Bone marrow (tissue), 2 donors: ENCODE measurements at regions not wholly inside any gene's neighbourhood (a gene's known extent, or its start where the extent isn't known, plus 50 kb on each side); places are given as distances from the start of the nearest gene placed in this dataset.

Experiments used
- DNase-seq, 2 donors: peaks; one replicate each; lab custom pipeline; 2025; lab: John Stamatoyannopoulos, UW

DNA sequence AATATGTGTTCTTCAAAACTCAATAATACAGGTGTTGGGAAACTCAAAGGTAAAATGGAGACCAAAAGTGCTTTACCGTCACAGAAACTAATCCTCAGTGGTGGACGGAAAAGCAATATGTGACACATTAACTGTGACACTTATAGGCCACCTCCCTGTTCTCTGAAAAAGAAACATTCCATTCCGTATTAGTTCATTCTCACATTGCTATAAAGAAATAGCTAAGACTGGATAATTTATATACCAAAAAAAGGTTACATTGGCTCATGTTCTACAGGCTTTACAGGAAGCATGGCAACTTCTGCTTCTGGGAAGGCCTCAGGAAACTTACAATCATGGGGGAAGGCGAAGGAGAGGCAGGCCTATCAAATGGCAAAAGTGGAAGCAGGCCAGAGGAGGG is 435.3 kb upstream of the HTR2A start:
- DNase-seq = no peak

DNA sequence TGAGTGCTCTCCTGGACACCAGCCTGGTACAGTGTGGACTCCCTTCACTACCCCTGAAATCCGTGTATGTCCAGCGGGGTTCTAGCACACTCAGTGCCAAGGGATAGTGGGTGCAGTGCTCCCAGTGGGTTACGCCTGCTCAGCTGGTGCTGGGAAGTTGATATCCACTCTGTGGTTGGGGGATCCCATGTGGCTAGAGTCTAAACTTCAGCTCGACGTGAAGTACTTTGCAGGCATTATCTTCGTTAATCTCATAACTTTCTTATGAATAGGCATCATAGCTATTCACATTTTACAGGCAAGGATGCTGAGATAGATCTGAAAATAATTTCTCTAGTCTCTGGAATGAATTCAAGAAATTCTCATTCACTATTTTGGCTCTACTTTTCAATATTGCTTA is 433.2 kb upstream of the HTR2A start:
- no peak for DNase-seq

DNA sequence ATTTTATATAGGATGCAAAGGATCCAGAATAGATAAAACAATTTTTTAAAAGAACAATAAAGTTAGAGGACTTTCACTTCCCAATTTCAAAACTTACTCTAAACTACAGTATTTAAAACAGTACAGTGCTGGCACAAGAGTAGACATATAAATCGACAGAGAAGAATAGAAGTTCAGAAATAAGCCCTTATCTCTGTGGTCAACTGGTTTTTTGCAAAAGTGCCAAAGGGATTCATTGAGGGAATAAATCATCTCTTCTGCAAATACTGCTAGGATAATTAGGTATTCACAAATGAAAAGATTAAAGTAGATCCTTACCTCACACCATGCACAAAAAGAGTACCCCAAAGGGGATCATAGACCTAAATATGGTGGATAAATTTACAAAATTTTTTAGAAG is 431.0 kb upstream of the HTR2A start:
- no peak for DNase-seq

DNA sequence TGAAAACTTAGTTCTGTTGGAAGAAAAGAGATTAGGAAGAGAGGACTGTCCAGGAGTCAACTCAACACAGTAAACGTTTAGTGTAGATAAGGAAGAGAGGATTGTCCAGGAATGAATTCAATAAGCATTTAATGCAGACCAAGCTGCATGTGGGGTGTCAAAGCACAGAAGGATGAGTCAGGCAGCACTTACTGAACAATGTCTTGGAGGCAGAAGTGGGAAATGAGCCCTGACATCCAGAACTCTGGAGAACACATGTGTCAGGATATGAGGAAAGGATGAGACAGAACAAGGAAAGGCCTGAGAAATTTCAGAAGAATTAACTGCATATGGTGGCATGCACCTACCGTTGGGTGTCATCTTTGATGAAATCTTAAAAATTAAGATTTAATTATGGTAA is 429.2 kb upstream of the HTR2A start:
- no peak for DNase-seq

DNA sequence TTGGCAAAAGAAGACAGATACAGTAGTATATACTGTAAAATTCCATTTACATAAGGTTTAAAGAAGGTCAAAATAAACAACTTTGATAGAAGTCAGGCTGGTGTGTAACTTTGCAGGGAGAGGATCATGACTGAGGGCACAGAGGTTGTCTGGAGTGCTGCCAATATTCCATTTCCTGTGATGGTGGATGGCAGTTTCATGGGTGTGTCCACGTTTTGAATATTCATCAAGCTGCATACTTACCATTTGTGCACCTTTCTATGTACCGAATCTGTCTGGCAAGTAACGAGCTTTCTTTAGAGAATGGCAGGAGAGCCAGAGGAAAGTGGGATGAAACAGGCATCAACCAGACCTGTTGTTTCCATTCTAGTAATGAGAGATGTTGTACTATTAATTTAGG is 420.5 kb upstream of the HTR2A start:
- DNase-seq = no peak

DNA sequence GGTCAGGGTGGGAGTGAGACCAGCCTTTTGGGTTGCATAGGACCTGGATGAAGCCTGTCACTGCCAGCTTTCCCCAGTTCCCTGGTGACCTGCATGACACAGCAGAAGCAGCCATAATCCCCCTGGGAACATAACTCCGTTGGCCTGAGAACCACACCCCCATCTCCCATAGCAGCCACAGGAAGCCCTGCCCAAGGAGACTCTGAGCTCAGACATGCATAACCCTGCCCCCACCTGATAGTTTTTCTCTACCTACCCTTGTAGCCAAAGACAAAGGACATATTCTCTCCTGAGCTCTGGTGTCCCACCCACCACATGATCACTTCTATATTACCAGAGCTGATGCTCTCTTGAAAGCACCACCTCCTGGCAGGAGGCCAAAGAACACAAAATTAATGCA is 413.5 kb upstream of the HTR2A start:
- DNase-seq = no peak

DNA sequence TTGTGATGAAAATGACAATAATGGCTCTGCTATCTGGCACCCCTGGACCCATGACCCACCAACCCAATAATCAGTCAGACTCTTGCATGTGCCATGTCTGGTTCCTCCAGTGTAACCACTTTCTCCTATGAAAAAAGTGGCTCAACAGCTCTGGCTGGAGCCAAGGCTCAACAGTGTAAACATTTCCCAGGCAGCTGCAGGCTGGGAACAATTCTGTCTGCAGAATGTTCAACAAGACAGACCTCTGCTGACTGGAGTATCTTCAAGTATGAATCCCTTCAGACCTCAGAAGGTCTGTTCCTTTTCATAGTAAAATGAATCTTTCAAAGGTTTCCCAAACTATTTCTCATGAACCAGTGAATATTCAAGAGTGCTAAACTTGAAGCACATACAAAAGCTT is 410.1 kb upstream of the HTR2A start:
- DNase-seq = no peak

DNA sequence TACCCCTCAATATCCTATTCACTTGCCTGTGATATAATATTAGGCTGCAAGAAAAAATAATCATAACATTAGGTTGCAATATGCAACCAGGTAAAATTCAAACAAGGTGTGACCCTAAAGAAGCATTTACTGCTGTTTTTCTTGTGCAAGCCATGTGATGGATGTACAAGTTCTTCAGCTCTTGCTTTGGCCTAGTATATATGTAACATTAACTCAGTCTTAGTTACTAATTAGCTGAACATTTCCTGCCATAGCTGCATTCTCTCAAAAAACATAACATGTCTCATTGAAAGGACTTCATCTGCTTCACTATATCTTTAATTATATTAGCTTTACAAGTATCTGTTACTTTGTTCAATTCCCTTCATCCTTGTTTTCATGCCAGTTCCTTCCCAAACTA is 406.8 kb upstream of the HTR2A start:
- DNase-seq = no peak

DNA sequence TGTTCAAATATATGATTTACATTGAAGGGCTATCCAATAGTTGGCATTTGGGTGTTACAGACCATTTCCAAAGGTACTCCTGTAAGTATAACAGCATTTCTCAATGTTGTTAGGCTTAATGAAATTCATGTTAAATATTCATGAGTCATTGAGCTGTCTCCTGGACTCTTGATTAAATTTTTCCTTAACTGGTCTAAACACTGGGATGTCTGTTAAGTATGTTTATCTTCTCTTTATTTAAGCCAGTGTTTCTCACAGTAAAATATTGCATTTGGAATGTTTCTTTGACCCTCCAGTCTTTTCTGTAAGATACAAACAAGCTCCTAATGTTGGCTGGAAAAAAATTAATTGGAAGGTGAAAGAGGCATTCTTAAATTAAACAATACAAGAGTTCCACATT is 402.5 kb upstream of the HTR2A start:
- no peak for DNase-seq

DNA sequence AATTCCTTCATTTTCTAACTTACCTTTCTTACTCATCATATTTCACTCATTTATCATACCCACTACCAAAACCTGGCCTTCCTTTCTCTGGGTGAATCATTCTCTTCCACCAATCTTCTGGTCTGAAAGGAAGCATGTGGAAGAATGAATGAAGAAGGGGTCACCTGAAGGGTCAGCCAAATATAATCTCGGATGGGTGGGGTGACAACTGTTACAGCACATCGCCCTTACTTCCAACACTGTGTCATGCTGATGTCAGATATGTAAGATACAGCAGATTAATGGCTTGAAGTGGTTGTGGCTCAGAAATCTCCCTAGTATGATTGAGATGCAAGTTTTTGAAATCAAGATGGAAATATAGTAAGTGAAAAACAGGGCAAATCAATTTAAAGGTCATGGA is 401.7 kb upstream of the HTR2A start:
- no peak for DNase-seq

DNA sequence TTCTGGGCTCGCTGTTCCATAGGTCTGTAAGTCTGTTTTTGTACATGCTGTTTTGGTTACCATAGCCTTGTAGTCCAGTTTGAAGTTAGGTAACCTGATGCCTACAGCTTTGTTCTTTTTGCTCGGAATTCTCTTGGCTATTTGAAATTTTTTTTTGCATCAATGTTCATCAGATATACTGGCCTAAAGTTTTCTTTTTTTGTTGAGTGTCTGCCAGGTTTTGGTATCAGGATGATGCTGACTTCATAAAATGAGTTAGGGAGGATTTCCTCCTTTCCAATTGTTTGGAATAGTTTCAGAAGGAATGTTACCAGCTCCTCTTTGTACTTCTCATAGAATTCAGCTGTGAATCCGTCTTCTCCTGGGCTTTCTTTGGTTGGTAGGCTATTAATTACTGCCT is 397.8 kb upstream of the HTR2A start:
- DNase-seq = no peak

DNA sequence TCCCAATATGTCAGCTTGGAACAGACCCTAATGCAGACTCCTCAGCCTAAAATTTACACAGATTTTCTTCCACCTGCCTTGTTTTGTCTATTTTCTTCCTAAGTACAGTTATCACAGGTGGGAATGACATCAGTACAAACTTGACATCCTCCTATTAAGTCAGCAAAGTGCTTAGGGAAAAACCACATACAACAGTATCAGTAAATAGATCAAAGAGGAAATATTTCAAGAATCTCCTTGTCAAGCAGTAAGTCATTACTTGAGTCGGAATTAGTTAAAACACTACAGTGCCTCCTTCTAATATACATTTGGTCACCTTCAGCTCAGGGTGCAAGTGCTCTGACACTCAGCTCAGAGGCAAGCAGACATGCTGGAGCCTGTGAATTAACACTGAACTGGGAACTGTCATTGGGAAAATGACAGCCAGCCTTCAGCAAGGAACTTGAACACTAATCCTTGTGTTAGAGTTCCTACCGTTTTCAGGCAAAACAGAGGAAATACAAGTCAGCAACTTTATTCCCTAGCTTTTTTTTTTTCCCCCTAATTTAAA is 394.3 kb upstream of the HTR2A start:
- DNase-seq = no peak

DNA sequence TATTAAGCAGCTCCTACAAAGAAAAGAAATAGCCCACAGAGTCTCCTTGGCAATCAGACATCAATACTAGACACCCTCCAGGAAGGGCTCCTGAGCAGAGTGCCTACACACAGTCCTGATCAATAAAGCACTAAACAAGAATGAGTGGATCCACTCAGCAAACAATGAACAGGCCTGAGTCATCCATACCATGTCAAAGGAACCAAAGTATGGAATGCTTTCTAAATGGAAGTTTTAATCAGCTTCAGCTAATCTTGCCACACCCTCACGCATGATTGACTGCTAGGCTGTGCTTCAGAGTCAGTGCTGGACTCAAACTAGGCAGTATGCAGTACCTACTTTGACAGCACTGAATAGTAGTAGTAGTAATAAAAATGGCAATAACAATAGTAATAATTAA is 392.7 kb upstream of the HTR2A start:
- no peak for DNase-seq

DNA sequence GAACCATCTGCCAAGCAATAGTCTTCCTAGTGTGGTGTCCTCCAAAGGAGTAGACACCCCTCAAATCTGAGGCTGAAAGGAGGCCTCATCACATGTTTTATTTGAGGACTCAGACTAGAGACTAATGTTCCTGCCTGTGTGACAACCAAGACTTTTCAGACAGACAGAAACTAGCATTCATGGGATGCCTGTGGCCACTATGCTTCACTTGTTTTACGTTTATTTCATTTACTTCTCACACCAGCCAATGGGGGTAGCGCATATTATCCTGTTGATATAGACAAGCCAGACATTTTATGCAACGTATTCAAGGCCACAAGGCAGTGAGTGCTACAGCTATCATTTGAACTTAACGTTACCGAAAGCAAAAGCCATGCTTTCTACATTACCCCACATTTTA is 391.7 kb upstream of the HTR2A start:
- DNase-seq = no peak

DNA sequence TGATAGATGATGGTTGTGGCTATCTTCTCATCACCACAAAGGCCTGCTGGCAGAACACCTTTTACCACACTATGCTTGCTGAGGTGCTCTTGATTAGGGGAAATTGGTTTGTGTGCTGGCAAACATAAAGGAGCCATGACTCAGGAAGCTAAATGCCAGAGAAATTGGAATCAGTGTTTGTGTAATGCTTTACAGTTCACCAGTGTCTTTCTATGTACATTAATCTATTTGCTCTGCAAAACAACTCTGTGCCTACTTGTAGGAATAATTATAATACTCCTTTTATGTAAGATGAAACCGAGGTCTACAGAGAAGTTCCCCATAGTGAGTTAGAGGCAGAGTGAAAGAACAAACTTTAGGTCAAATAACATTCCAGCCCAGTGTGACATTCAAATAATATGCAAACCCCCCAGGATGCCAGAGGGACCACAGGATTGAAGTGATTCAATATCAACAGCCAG is 390.5 kb upstream of the HTR2A start:
- DNase-seq = no peak

DNA sequence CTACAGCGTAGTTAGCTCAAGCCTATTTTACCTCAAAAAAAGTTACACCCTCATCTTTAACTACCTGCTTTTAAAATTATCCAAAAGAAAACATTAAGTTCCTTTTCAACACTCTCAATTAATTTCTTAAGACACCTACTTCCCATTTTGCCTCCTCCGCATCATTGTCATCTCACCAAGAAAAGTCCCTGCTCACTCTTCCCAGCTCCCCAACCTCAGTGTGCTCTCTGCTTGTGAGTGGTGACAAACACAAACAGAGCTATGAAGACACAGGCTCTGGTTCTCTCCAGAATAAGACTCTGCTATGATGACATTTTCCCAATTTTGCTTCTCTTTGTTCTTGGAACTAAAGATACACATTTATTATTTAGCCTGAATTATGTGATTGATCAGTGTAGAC is 385.1 kb upstream of the HTR2A start:
- DNase-seq = no peak

DNA sequence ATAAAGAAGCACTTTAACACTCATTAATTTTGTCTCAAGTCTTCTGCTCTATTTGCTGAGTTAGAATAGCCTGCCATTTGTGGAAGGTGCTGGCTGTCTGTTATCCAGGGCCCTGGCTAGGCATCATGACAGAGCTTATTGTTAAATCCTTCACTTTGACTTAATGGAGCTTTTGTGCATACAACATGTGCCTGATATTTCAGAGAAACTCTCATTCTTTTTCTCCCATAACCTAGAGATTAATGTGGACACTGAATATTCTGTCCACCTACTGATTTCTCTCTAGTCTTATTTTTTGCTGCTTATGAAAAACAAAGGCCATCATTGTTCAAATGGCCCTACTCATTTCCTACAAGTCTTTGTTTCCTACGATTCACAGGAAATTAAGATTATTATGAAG is 383.1 kb upstream of the HTR2A start:
- no peak for DNase-seq

DNA sequence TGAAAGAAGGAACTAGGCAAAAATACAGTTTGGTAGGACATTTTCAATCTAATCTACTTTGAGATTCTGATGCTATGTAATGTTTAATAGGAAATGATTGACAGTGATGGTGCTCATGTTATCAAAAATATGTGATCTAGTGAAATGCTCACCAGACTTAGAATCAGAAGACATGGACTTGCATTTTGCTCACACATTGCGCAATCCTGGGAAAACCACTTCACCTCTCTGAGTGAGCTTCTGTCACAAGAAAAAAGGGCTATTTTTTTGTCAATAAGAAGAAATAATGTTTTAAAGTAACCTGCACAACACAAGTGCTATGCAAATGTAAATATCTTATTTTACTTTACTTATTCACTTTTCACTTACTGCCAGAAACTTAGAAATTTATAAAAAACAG is 380.9 kb upstream of the HTR2A start:
- DNase-seq = no peak

DNA sequence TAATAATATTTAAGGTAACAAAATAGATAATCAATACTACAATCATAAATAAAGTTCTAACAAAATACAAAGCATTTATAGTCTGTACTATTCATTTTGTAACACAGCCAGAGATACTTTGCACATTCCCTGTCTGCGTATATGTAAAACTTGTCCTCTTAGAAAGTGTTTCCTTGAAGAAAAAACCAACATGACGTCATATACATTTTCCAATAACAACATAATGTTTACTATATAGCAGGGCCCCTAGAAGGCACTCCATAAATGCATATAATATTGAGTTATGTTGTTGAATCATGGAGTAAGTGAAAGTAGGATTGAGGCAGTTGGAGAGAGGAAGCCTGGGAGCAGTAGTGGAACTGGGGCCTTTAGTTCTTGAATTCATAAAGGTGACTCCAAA is 371.4 kb upstream of the HTR2A start:
- no peak for DNase-seq

DNA sequence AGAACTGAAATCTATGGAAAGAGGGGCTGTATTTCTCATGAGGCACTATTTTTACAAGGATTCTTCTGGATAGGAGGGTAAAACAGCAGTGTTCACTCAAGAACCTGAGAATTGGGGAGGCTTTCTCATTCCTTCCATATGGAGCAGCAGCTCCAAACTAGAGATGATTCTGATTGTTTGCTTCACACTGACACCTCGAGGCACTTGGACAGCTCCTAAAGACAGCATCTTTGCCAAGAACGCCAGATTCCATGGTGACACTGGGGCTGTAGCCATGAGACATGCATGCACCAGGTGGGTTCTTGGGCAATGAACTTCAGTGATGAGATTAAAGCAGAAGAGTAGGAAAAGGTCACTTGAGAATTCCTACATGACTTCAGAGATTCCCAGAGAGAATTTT is 361.5 kb upstream of the HTR2A start:
- no peak for DNase-seq

DNA sequence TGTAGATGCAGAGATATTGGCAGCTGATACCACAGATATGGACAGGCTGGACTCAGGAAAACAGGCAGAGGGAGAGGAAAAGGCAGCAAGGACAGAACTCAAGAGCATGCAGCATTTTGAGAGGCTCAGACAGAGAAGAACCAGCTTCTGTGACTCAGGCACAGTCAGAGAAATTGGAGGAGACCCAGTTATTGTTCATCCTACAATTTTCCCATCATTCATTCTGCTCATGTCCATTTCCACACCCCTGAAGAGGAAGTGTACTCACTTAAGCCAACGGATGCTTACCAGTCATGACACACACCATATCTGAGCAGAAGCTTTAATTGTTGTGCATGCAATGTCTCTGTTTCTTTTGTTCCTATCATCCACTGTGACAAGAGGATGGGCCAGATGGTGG is 359.8 kb upstream of the HTR2A start:
- no peak for DNase-seq

DNA sequence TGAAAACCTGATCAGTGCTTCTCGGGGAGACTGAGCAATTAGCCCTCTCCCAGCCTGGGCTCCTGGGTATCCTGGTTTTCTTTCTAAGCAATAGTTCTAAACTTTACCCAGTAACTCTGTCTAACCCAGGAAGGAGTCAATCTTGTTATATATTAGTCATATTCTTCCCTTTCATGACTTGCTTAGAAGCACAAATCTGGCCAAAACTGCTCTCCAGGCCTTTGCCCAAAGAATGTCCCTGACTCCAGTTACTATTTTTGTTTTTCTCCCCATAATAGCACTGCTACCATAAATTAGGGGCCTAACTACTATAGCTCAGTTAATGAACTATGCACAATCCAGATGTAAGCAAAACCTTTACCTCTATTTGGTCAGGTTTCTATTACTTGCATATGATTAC is 355.8 kb upstream of the HTR2A start:
- no peak for DNase-seq

DNA sequence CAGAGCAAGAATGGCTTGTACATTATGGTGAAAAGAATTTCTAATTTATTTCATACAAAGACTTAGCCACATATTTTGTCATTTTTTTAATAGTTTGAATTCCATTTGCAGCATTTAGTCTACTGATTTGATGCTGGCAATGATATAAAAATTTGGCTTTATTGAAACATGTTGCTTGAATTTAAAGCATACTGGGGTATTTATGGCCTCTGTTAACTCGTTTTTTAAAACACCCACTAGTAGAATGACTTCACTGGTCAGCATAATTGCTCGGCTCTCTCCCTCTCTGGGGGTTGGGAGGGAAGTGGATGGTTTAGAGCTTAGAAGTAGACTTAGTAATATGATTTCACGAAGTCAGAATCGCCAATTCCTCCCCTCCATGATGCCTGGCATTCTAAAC is 354.9 kb upstream of the HTR2A start:
- no peak for DNase-seq

DNA sequence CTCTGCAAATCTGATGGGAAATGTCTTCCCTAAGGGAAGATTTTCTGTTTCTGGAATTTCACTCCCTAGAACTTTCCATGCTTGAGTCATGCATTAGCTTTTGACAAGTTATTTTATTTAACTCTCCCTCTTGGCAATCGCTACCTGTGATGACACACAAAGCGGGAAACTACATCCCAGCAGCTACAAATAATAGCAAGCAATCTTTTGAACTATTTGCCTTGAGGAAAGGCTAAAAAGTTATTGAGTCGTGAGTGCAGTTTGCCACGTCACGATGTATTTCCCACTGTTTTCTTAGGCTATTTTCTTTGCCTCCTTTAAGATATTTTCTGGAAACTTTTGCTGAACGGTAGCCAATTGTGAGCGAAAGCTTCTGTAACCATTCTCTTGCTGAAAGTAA is 353.3 kb upstream of the HTR2A start:
- no peak for DNase-seq

DNA sequence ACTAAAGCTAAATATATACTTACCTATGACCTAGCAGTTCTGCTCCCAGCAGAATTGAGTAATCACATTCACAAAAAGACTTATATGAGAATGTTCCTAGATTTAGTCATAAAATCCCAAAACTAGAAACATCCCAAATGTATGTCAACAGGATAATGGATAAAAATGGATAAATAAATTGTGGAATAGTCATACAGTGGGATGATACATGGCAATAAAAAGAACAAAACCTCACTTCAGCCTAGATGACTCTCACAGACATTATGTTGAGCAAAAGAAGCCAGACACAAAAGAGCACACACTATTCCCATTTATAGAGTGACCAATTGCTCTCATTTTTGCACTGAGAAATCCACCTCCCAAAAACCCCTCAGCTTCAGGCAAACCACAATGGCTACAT is 352.4 kb upstream of the HTR2A start:
- no peak for DNase-seq
